ENCODE measurements at regions not wholly inside any gene's neighbourhood (a gene's known extent, or its start where the extent isn't known, plus 50 kb on each side); places are given as distances from the start of the nearest gene placed in this dataset.

DNA sequence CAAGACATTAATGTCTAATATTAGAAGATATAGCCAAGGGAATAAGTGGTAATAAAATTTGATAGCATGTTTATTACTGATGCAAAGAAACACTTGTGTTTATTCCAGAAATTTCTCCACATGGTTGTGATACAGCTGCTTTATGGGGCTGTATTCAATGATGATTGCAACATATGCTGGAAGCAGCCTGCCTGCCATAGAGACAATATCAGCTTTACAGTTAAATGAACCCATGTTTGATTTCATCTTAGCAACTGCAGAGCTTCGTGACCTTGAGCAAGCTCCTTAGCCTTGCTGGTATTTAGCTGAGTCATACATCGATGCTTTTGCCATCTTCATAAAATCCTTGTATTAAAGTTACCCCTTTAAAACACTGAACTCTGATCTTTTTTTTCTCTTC lies 168.1 kb upstream of the STAC start:
- TF ChIP-seq EZH2phosphoT487 (IDR thresholded peaks at IDR 0.05; ENCODE audit: borderline replicate concordance) = no peak
- TF ChIP-seq, protein P1, sequence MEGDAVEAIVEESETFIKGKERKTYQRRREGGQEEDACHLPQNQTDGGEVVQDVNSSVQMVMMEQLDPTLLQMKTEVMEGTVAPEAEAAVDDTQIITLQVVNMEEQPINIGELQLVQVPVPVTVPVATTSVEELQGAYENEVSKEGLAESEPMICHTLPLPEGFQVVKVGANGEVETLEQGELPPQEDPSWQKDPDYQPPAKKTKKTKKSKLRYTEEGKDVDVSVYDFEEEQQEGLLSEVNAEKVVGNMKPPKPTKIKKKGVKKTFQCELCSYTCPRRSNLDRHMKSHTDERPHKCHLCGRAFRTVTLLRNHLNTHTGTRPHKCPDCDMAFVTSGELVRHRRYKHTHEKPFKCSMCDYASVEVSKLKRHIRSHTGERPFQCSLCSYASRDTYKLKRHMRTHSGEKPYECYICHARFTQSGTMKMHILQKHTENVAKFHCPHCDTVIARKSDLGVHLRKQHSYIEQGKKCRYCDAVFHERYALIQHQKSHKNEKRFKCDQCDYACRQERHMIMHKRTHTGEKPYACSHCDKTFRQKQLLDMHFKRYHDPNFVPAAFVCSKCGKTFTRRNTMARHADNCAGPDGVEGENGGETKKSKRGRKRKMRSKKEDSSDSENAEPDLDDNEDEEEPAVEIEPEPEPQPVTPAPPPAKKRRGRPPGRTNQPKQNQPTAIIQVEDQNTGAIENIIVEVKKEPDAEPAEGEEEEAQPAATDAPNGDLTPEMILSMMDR (conservative IDR thresholded peaks at IDR 0.05; ENCODE audit: low read length) = no peak
- H3F3A ChIP-seq (ENCODE audit: low read depth) = no peaks in the 10 kb centered on the region
- H3K4me2 ChIP-seq (ENCODE audit: low read depth, low read length, poor library complexity, severe bottlenecking) = no peak overlapping the region
- H3K27me3 ChIP-seq (ENCODE audit: insufficient read depth, low read length, poor library complexity, severe bottlenecking) = no peaks in the 10 kb centered on the region
- H3K9ac ChIP-seq (ENCODE audit: low read depth, low read length, poor library complexity, severe bottlenecking) = no peak overlapping the region
- H3K79me2 ChIP-seq (ENCODE audit: insufficient read depth, low read length) = no peaks in the 10 kb centered on the region
- no peak overlapping the region for H2AFZ ChIP-seq (ENCODE audit: low read length)
- H4K20me1 ChIP-seq (ENCODE audit: insufficient read depth, low read length, poor library complexity, severe bottlenecking) = no peaks in the 10 kb centered on the region
- H3K9me3 ChIP-seq (ENCODE audit: insufficient read depth, low read depth, low read length) = no peaks in the 10 kb centered on the region
- no peaks in the 10 kb centered on the region for H3K36me3 ChIP-seq (ENCODE audit: insufficient read depth, low read length)
- H3K4me3 ChIP-seq (ENCODE audit: low read length, poor library complexity, severe bottlenecking) = no peak overlapping the region
- no peaks in the 10 kb centered on the region for H3K9me2 ChIP-seq (replicated peaks; ENCODE audit: low read depth, low read length)
- H3K4me1 ChIP-seq (ENCODE audit: insufficient read depth, low read length, poor library complexity, severe bottlenecking) = peaks cover 33% of the 10 kb centered on the region

GRCh38 chr3:36214460-36214859 lies 165.8 kb upstream of the STAC start:
- no peak overlapping the region for H3K9ac ChIP-seq (ENCODE audit: low read depth, low read length, poor library complexity, severe bottlenecking)
- H3K79me2 ChIP-seq (ENCODE audit: insufficient read depth, low read length) = no peaks in the 10 kb centered on the region
- H3K27me3 ChIP-seq (ENCODE audit: insufficient read depth, low read length, poor library complexity, severe bottlenecking) = no peaks in the 10 kb centered on the region
- no peaks in the 10 kb centered on the region for H3K9me2 ChIP-seq (replicated peaks; ENCODE audit: low read depth, low read length)
- peaks cover 33% of the 10 kb centered on the region for H3K4me1 ChIP-seq (ENCODE audit: insufficient read depth, low read length, poor library complexity, severe bottlenecking)
- no peaks in the 10 kb centered on the region for H4K20me1 ChIP-seq (ENCODE audit: insufficient read depth, low read length, poor library complexity, severe bottlenecking)
- no peaks in the 10 kb centered on the region for H3F3A ChIP-seq (ENCODE audit: low read depth)
- H2AFZ ChIP-seq (ENCODE audit: low read length) = no peak overlapping the region
- peaks cover 4% of the 10 kb centered on the region; the same call in 1 of the 2 replicates for H3K9me3 ChIP-seq (ENCODE audit: insufficient read depth, low read depth, low read length)
- no peak overlapping the region for H3K4me2 ChIP-seq (ENCODE audit: low read depth, low read length, poor library complexity, severe bottlenecking)
- H3K36me3 ChIP-seq (ENCODE audit: insufficient read depth, low read length) = no peaks in the 10 kb centered on the region
- H3K4me3 ChIP-seq (ENCODE audit: low read length, poor library complexity, severe bottlenecking) = no peak overlapping the region
- TF ChIP-seq, protein P1 (conservative IDR thresholded peaks at IDR 0.05; ENCODE audit: low read length) = no peak
- TF ChIP-seq EZH2phosphoT487 (IDR thresholded peaks at IDR 0.05; ENCODE audit: borderline replicate concordance) = no peak

DNA sequence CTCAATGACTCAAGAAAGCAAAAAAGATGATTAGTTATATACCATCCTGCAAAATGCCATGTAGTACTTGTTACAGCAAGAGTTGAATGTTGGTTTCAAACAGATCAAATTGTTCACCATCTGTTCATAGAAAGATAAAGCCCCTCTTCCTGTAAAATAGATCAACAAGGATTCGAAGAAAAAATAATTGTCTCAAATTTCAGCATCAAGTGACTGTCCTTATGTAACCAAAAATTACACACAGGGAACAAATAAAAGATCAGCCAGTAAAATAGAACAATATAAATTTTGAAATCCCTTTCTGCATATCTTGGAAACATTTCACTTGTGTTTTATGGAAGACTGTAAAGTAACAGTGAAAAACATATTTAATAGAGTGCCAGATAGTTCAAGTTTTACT lies 165.1 kb upstream of the STAC start:
- no peak overlapping the region for H3K4me3 ChIP-seq (ENCODE audit: low read length, poor library complexity, severe bottlenecking)
- H3K4me2 ChIP-seq (ENCODE audit: low read depth, low read length, poor library complexity, severe bottlenecking) = peak overlapping the region; percentile 15
- no peak overlapping the region for H2AFZ ChIP-seq (ENCODE audit: low read length)
- peaks cover 4% of the 10 kb centered on the region; the same call in 1 of the 2 replicates for H3K9me3 ChIP-seq (ENCODE audit: insufficient read depth, low read depth, low read length)
- H3K9me2 ChIP-seq (replicated peaks; ENCODE audit: low read depth, low read length) = no peaks in the 10 kb centered on the region
- no peaks in the 10 kb centered on the region for H4K20me1 ChIP-seq (ENCODE audit: insufficient read depth, low read length, poor library complexity, severe bottlenecking)
- no peaks in the 10 kb centered on the region for H3K27me3 ChIP-seq (ENCODE audit: insufficient read depth, low read length, poor library complexity, severe bottlenecking)
- H3K4me1 ChIP-seq (ENCODE audit: insufficient read depth, low read length, poor library complexity, severe bottlenecking) = peaks cover 33% of the 10 kb centered on the region
- no peaks in the 10 kb centered on the region for H3K36me3 ChIP-seq (ENCODE audit: insufficient read depth, low read length)
- no peaks in the 10 kb centered on the region for H3K79me2 ChIP-seq (ENCODE audit: insufficient read depth, low read length)
- TF ChIP-seq, protein P1 (conservative IDR thresholded peaks at IDR 0.05; ENCODE audit: low read length) = no peak
- no peak for TF ChIP-seq EZH2phosphoT487 (IDR thresholded peaks at IDR 0.05; ENCODE audit: borderline replicate concordance)
- no peaks in the 10 kb centered on the region for H3F3A ChIP-seq (ENCODE audit: low read depth)
- no peak overlapping the region for H3K9ac ChIP-seq (ENCODE audit: low read depth, low read length, poor library complexity, severe bottlenecking)
